ENCODE measurements at regions not wholly inside any gene's neighbourhood (a gene's known extent, or its start where the extent isn't known, plus 50 kb on each side); places are given as distances from the start of the nearest gene placed in this dataset.

GRCh38 chr9:129504404-129504803, 116.5 kb downstream of the C9orf50 start:
- no peak for DNase-seq

- DNase-seq, result no peak
Observed at GRCh38 chr9:129501771-129502319, 119.1 kb downstream of the C9orf50 start.

- DNase-seq, result no peak
Observed at GRCh38 chr9:129500863-129501770, 119.8 kb downstream of the C9orf50 start.

GRCh38 chr9:129500161-129500862, 120.6 kb downstream of the C9orf50 start:
- peak; percentile 79 for DNase-seq

GRCh38 chr9:129498451-129499384, 122.2 kb downstream of the C9orf50 start:
- DNase-seq, result no peak

- DNase-seq, result no peak
Observed at GRCh38 chr9:129497813-129498450, 123.0 kb downstream of the C9orf50 start.

- DNase-seq, result peak; percentile 73
Observed at GRCh38 chr9:129497005-129497812, 123.7 kb downstream of the C9orf50 start.

GRCh38 chr9:129496473-129497004, 124.4 kb downstream of the C9orf50 start:
- peak; percentile 98 for DNase-seq

GRCh38 chr9:129495620-129496472, 125.1 kb downstream of the C9orf50 start:
- peak; percentile 94 for DNase-seq

GRCh38 chr9:129494113-129494789, 126.7 kb downstream of the C9orf50 start:
- no peak for DNase-seq

GRCh38 chr9:129493706-129494047, 127.2 kb downstream of the C9orf50 start:
- DNase-seq, result no peak

GRCh38 chr9:129493002-129493705, 127.7 kb downstream of the C9orf50 start:
- no peak for DNase-seq

GRCh38 chr9:129491487-129491855, 129.4 kb downstream of the C9orf50 start:
- no peak for DNase-seq

GRCh38 chr9:129490583-129491486, 130.1 kb downstream of the C9orf50 start:
- DNase-seq, result no peak

GRCh38 chr9:129489838-129490582, 130.9 kb downstream of the C9orf50 start:
- DNase-seq, result peak; percentile 53

GRCh38 chr9:129487658-129488483, 133.0 kb downstream of the C9orf50 start:
- DNase-seq, result peak; percentile 83

All from fibroblast of skin of right biceps (primary cell).